MG63 (cell line): ENCODE measurements at regions not wholly inside any gene's neighbourhood (a gene's known extent, or its start where the extent isn't known, plus 50 kb on each side); places are given as distances from the start of the nearest gene placed in this dataset.
A peak's percentile ranks its signal among the peaks of the same experiment; 100 is the strongest.

ENCODE experiments used
- DNase-seq: peaks from one replicate; pipeline ENCODE4 v3.0.0-alpha.2; 2020
- H3K27me3 ChIP-seq: fragments of 250-450 bp; sonication (Bioruptor Pico); 2 replicates; pipeline ENCODE4 v1.5.1; 2020; ENCODE audit warnings: mild to moderate bottlenecking, moderate library complexity
- H3K36me3 ChIP-seq: fragments of 250-450 bp; sonication (Bioruptor Pico); 2 replicates; pipeline ENCODE4 v1.5.1; 2020; ENCODE audit warnings: mild to moderate bottlenecking, moderate library complexity
- H3K4me3 ChIP-seq: fragments of 250-450 bp; sonication (Bioruptor Pico); 2 replicates; pipeline ENCODE4 v1.5.1; 2020; ENCODE audit warnings: mild to moderate bottlenecking, moderate library complexity
- H3K9me3 ChIP-seq: fragments of 250-450 bp; sonication (Bioruptor Pico); 2 replicates; pipeline ENCODE4 v1.5.1; 2020; ENCODE audit warnings: mild to moderate bottlenecking, moderate library complexity

DNA sequence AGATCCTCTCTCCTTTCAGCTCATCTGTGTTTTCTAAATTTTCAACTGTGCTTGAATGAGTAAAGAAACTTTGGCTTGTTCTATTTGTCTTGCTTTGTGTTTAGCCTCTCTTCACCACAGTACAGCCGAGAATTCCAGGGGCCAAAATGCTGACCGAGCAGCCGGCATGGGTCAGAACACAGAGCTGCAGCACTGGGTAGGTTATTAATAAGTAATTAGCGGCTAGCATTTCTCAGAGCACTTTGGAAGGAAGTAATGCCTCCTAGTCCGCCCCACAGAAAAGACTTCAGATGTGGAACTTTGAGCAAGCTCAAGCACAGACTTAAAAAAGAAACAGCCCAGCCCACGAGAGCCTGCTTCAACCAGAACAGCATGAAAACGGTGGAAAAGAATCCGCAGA is 343.9 kb downstream of the ARRDC4 start:
- no peak for DNase-seq
- Histone ChIP-seq H3K9me3 (no peaks in the 10 kb centered on the region), H3K36me3 (no peaks in the 10 kb centered on the region)

DNA sequence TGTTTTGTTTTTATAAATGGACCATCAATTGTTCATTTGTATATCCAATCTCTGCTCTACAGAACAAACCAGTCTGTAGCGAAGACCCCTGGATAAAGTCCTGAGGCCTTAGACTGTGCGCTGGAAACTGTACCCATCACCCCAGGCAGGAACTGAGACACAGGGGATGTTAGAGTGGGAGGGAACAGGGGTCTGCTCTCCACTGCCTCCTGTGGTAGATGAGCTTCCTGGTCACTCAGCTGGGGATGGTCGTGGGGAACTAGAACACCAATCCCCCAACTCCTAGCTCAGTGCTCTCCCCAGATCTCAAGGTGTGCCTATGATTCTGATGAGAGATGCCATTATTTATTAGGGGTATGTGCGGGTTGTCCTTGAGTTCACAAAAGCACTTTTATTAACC is 340.2 kb upstream of the IGF1R start:
- no peak overlapping the region for H3K4me3 ChIP-seq

More for the DNA sequence above, 343.9 kb downstream of the ARRDC4 start:
- Histone ChIP-seq H3K4me3 (no peak overlapping the region), H3K27me3 (peaks cover 24% of the 10 kb centered on the region)

DNA sequence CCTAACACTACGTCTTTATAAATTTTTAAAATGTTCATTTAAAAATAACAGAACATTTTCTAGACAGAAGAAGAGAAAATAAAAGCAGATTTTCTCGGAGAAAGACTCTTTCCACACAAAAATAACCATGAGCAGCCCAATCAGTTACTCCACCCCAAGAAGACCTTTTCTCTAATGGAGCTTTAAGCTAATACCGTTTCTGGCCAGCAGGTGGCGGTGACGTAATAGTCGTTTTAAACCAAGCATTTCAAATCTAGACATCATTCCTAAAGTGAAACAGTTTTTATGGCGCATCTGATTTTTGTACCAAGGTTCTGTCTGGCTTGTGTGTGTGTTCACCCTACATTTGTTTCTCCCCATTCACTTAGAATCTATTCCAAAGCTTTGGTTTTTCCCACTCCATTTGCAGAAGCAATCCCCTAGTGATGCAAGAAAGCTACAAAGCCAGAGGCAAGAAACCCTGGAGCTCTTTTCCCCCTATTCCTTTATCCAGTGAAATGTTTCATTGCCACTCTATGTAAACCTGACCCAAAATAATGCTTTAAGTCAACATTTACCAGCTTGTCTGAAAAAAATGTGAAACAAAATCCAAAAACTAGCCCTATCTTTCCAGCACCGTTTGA is 336.7 kb upstream of the IGF1R start:
- Histone ChIP-seq H3K9me3 (peaks cover 7% of the 10 kb centered on the region; the same call in 1 of the 2 replicates), H3K27me3 (no peaks in the 10 kb centered on the region), H3K36me3 (no peaks in the 10 kb centered on the region), H3K4me3 (no peak overlapping the region)
- DNase-seq: peak; percentile 59

More for the DNA sequence above, 340.2 kb upstream of the IGF1R start:
- no peak for DNase-seq
- Histone ChIP-seq H3K9me3 (peaks cover 7% of the 10 kb centered on the region; the same call in 1 of the 2 replicates), H3K27me3 (peaks cover 16% of the 10 kb centered on the region), H3K36me3 (no peaks in the 10 kb centered on the region)

DNA sequence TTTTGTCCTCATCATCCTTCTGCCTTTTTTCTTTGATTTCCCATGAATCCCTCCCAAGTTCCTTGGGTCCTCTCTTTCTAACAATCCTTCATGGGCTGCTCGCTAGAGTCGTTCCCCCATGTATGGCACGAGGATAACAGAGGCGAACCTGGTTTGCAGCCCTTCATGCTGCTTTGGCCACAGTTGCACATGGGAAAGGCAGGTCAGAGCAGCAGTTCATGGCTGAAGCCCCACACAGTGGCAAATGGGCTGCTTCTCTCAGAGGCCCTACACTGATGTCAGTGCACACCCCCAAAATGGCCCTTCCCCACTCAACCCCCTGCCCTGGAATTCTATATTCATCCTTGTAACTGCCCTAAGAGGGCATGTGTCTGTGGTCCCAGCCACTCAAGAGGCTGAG is 335.4 kb upstream of the IGF1R start:
- H3K36me3 ChIP-seq: no peaks in the 10 kb centered on the region
- H3K9me3 ChIP-seq: peaks cover 7% of the 10 kb centered on the region; the same call in 1 of the 2 replicates
- DNase-seq: no peak
- no peaks in the 10 kb centered on the region for H3K27me3 ChIP-seq
- H3K4me3 ChIP-seq: no peak overlapping the region

DNA sequence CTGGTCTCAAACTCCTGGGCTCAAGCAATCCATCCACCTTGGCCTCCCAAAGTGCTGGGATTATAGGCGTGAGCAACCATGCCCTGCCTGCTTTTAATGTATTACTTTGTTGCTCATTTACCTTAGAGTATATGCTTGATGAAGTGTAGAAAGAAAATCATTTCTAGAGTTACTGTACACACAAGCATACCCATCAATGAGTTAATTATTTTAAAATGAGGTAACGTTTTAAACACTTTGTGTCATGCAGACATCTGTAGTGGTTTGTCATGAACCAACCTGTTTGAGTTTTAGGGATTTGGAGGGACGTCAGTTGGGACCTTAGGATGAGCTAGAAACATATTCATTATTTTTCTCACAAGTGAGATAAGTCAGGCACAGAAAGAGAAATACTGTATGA is 332.4 kb upstream of the IGF1R start:
- Histone ChIP-seq H3K27me3 (no peaks in the 10 kb centered on the region), H3K36me3 (no peaks in the 10 kb centered on the region), H3K9me3 (peaks cover 1% of the 10 kb centered on the region; the same call in 1 of the 2 replicates), H3K4me3 (no peak overlapping the region)
- DNase-seq: no peak

DNA sequence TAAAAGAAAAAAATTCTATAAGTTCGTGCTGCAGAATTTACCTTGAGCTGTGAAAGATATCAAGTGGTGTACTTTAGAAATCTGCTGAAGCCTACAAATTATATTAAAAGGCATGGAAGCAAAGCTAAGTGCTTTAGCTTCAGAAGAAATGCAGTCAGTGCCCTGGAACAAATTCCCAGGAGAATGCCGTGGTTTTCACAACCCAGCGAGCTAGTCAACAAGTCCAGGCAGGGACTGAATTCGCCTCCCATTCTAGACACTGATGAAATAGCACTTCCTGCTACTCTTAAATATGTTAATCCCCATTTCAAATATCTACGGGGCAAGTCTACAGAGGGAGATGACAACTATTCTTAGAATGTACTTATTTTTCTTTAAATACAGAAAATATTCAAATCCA is 326.4 kb upstream of the IGF1R start:
- DNase-seq: no peak
- H3K27me3 ChIP-seq: no peaks in the 10 kb centered on the region
- no peak overlapping the region for H3K4me3 ChIP-seq
- H3K36me3 ChIP-seq: no peaks in the 10 kb centered on the region
- no peaks in the 10 kb centered on the region for H3K9me3 ChIP-seq

DNA sequence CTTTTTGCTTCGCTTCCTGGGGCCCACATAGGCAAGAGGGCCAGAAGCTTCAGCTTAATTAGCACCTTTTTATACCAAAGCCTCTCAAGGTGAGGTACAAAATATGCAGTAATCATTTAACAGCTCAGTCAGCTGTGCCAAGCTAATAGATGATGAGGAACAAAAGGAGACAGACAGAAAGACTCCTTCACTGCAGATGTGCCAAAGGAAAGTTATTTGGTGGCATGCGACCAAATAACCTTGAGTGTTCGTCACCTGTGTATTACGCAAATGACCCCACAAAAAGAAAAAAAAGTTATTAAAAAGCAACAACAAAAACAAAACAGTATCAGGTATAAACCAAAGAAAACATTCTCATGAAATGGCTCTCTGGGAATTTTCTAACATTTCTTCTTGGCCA is 325.8 kb upstream of the IGF1R start:
- no peaks in the 10 kb centered on the region for H3K27me3 ChIP-seq
- no peaks in the 10 kb centered on the region for H3K36me3 ChIP-seq
- H3K9me3 ChIP-seq: no peaks in the 10 kb centered on the region

DNA sequence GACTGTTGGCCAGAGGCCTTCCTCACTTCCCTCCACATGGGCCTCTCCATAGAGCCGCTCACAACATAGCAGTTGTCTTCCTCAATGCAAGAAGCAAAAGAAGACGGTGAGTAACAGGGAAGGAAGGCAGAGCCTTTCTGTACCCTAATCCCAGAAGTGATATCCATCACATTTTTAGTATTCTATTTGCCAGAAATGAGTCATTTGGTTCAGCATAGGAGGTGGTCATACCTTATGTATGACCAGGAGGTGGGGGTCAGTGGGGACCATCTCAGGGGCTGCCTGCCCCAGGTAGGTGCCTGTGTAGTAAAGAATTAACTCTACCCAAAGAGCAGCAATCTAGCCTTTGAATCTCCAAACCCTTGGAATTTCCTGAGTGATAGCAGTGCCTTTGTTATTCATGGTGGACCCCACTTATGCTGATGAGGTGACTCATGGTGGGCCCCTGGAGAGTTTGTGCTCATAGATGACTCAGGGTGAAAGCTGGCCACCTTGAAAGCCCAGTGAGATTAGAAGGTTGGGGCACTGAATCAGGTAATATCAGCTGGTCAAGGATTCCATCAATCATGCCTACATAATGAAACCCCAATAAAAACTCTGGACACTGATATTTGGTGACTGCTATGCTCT is 323.9 kb upstream of the IGF1R start:
- Histone ChIP-seq H3K4me3 (no peak overlapping the region), H3K36me3 (no peaks in the 10 kb centered on the region), H3K9me3 (no peaks in the 10 kb centered on the region), H3K27me3 (peaks cover 10% of the 10 kb centered on the region)
- DNase-seq: no peak

More for the DNA sequence above, 325.8 kb upstream of the IGF1R start:
- DNase-seq: no peak
- no peak overlapping the region for H3K4me3 ChIP-seq

DNA sequence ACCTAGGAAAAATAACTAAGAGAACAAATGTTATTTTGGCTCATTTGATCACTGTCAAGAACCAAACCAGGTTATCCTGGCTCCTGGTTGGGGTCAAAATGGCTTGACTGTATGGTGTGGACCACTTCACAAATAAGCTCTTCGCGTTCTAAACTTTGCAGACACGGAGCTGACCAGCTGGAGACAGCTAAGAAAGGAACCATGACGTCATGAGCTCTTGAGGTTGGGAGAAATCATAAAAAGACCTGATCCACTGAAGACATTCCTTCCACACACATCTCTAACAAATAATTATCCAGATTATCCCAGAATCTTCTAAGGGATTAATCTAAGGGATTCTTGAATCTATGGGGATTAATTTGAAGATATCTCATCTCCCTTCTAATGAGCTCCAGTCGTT is 321.5 kb upstream of the IGF1R start:
- Histone ChIP-seq H3K9me3 (no peaks in the 10 kb centered on the region; the same call in 1 of the 2 replicates), H3K27me3 (peaks cover 10% of the 10 kb centered on the region), H3K36me3 (no peaks in the 10 kb centered on the region), H3K4me3 (no peak overlapping the region)
- no peak for DNase-seq

DNA sequence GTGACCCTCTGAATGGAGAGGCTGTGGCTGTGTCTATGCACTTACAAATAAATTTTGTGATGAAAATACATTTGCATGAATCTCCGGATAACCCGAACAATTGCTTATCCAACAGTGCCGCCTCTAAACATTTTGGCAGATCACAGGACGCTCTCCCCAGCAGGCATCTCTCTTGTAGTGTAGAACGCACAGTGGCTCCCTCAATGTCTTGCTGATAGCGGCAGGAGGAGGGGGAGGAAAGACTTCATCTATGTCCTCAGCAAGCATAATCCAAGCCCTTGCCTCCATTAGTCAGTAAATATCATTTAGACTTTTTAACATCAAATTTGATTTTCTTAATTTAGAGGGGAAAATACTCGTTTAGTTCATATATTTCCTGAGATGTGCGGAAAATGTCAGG is 318.1 kb upstream of the IGF1R start:
- H3K4me3 ChIP-seq: no peak overlapping the region
- peaks cover 22% of the 10 kb centered on the region for H3K27me3 ChIP-seq
- no peaks in the 10 kb centered on the region; the same call in 1 of the 2 replicates for H3K9me3 ChIP-seq
- no peak for DNase-seq
- H3K36me3 ChIP-seq: no peaks in the 10 kb centered on the region

DNA sequence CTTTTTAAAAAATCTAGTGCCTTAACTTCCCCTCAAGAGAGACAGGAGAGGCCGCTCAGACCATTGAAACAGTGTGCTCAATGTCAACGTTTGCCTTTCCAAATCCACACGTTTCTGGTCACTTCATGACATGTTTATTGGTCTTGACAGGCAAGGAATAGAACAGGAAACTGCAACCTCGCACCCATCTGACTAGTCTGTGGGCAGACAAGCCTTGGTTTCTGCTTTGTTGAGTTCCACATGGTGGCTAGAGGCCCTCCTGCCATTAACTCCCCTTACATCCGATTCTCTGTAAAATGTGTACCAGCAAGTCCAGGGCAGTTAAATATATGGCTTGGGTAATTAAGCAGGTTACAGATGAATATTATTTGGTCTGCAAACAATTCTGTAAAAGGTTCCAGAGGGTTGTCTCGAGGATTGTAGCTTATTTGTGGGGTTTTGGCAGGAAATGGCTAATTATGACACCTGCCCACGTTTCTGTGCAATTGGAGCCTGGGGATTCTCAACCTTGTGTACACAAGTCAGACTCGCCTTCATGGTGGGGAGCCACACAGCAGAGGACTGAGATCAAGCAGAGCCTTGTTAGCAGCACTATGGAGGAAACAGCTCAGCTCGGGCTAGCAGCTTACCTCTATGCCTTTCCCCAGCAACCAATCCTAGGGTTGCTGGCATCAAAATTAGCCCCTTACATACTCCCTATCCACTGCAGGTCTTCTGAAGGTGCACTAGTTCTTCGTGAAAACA is 317.5 kb upstream of the IGF1R start:
- peaks cover 22% of the 10 kb centered on the region for H3K27me3 ChIP-seq
- no peak for DNase-seq
- no peaks in the 10 kb centered on the region; the same call in 1 of the 2 replicates for H3K9me3 ChIP-seq
- H3K36me3 ChIP-seq: no peaks in the 10 kb centered on the region
- H3K4me3 ChIP-seq: no peak overlapping the region

DNA sequence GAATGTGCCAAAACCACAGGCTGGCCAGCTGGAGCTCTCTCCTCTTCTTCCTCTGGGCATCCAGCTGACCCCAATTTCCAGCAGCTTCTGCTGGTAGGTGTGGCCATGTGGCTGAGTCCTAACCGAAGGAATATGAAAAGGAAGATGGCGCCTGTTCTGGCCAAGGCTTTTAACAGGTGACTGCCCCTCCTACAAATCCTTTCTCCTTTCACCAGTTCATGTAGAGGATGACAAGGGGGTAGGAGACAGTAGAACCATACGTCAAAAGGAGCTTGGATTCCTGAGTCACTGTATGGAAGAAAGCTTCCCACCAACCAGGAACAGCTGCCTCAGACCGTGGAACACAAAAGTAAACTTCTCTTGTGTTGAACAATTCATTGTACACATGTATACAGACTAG is 316.7 kb upstream of the IGF1R start:
- H3K27me3 ChIP-seq: peaks cover 22% of the 10 kb centered on the region
- no peaks in the 10 kb centered on the region; the same call in 1 of the 2 replicates for H3K9me3 ChIP-seq
- H3K4me3 ChIP-seq: no peak overlapping the region
- no peak for DNase-seq
- H3K36me3 ChIP-seq: no peaks in the 10 kb centered on the region

DNA sequence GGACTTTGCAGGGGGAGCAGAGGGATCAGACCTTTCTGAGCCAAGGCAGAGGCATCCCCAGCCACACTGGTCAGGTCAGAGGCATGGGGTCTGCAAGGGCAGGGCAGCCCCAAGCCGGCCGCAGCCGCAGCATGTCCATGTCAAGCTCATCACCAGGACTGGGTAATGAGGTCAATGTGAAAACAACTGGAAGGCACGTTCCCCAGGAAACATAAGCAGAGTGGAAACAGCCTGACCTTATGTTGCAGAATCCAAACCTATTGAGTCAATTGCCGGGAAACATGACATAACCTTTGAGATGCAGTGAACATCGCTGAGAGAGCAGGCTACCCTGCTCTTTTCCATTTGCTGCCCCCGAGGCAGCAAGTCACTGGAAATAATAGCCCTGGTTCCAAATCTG is 315.1 kb upstream of the IGF1R start:
- H3K27me3 ChIP-seq: peaks cover 21% of the 10 kb centered on the region
- H3K36me3 ChIP-seq: no peaks in the 10 kb centered on the region
- H3K4me3 ChIP-seq: no peak overlapping the region
- H3K9me3 ChIP-seq: no peaks in the 10 kb centered on the region; the same call in 1 of the 2 replicates
- no peak for DNase-seq

DNA sequence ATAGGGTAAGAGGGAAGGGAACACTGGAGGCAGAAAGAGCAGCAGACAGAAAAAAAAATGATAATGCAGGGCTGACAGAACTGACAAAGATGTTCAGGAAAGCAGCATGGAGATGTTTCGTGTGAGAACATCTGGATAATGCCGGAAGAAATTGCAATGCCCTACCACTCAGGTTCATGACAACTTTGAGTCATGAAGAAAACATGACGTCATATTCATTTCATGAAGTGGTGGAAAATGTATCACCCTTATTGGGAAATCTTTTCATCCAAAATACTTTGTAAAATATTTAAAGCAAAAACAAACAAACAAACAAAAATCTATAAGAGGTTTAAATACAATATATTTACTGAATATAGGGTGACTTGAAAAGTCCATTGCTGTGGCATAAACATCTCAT is 305.4 kb upstream of the IGF1R start:
- Histone ChIP-seq H3K4me3 (no peak overlapping the region), H3K9me3 (no peaks in the 10 kb centered on the region), H3K36me3 (no peaks in the 10 kb centered on the region), H3K27me3 (no peaks in the 10 kb centered on the region)
- no peak for DNase-seq

DNA sequence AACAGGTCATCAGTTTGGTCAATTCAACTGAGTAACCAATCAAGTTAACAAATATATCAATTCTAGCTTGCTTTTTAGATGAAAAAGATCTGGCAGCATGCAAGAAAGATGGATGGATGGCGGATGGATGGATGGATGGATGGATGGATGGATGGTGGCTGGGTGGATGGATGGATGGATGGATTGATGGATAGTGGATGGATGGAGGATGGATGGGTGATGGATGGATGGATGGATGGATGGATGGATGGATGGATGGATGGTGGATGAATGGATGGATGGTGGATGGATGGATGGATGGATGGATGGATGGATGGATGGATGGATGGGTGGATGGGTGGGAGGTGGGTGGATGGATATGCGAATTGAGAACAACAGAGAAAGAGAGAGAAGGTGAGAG is 303.7 kb upstream of the IGF1R start:
- Histone ChIP-seq H3K4me3 (no peak overlapping the region), H3K36me3 (no peaks in the 10 kb centered on the region), H3K27me3 (no peaks in the 10 kb centered on the region), H3K9me3 (no peaks in the 10 kb centered on the region)
- no peak for DNase-seq

DNA sequence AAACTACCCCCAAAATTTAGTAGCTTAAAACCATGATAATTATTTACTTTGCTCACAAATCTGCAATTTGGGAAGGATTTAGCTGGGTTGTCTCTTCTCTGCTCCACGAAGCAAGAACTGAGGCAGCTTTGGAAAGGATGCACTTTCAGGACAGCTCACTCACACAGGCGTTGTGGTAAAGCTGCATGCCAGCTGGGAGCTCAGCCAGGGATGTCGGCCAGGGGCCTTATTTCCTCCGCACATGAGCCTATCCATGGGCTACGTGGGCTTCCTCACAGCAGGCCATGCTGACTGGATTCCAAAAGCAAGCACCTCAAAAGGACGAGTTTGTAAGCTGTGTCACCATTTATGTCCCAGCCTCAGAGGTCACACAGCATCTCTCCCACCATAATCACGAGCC is 301.3 kb upstream of the IGF1R start:
- peak; percentile 91 for DNase-seq
- Histone ChIP-seq H3K36me3 (no peaks in the 10 kb centered on the region), H3K4me3 (no peak overlapping the region), H3K9me3 (no peaks in the 10 kb centered on the region), H3K27me3 (no peaks in the 10 kb centered on the region)

DNA sequence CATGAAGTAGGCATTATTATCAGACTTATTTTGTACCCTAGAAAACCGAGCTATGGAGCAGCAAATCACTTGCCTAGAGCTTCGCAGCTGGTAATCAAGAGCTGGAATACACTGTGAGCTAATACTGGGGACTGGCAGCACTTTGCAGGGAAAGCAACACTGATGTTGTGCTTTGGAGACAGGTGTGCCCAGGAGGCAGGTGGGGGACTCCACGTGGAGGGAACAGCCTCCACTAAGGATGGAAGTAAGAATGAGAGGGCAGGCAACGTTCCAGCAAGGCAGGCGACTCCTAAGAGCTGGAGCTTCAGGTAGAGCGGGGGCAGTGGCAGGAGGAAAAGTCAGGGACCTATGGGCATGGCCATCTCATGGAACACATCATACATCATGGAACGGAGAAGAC is 300.5 kb upstream of the IGF1R start:
- Histone ChIP-seq H3K9me3 (no peaks in the 10 kb centered on the region), H3K36me3 (no peaks in the 10 kb centered on the region), H3K27me3 (no peaks in the 10 kb centered on the region), H3K4me3 (no peak overlapping the region)
- DNase-seq: no peak
